ENCODE measurements at regions not wholly inside any gene's neighbourhood (a gene's known extent, or its start where the extent isn't known, plus 50 kb on each side); places are given as distances from the start of the nearest gene placed in this dataset.

DNA sequence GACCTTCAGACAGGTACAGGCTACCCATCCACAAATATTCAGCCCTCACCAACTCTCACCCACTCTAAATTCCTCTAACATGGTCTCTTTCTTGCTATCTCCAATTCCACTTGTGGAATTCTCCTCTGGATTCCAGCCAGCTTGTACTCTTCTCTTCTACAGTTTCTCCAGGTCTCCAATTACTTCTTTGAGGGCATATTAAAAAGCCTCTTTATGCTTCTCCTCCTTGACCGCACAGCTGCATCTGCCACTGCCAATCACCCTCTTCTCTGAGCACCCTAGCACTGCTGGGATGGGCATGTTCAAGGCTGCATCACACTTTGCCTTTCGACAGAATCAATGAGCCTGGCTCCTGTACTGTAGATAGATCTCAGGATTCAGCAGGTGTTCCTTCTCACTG lies 101.5 kb upstream of the ANKRD1 start:
- intact Hi-C loops (cut with micrococcal nuclease; ENCODE audit: unreplicated experiment) = no loop called here
- ChIA-PET POLR2A (ENCODE audit: low non-redundant PET) (interaction anchor here (0.6 kb wide), 1 partner anchor 34 kb away, joined by 3 read pairs; no protein-coding TSS in a partner anchor), CTCF (no interaction called here)
- TF ChIP-seq EZH2 (IDR thresholded peaks at IDR 0.05; ENCODE audit: borderline replicate concordance, low read depth, low read length, poor library complexity, severe bottlenecking) = no peak
- TF ChIP-seq, protein P1, sequence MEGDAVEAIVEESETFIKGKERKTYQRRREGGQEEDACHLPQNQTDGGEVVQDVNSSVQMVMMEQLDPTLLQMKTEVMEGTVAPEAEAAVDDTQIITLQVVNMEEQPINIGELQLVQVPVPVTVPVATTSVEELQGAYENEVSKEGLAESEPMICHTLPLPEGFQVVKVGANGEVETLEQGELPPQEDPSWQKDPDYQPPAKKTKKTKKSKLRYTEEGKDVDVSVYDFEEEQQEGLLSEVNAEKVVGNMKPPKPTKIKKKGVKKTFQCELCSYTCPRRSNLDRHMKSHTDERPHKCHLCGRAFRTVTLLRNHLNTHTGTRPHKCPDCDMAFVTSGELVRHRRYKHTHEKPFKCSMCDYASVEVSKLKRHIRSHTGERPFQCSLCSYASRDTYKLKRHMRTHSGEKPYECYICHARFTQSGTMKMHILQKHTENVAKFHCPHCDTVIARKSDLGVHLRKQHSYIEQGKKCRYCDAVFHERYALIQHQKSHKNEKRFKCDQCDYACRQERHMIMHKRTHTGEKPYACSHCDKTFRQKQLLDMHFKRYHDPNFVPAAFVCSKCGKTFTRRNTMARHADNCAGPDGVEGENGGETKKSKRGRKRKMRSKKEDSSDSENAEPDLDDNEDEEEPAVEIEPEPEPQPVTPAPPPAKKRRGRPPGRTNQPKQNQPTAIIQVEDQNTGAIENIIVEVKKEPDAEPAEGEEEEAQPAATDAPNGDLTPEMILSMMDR (conservative IDR thresholded peaks at IDR 0.05; ENCODE audit: low read depth, low read length) = no peak
- Histone ChIP-seq H3K27me3 (replicated peaks; ENCODE audit: insufficient read depth, low read depth, low read length, poor library complexity) (peaks cover 19% of the 10 kb centered on the region), H3K9me3 (ENCODE audit: low read depth, low read length, poor library complexity, severe bottlenecking) (no peaks in the 10 kb centered on the region), H3K27ac (ENCODE audit: low read depth, low read length, poor library complexity, severe bottlenecking) (no peak overlapping the region), H3K4me1 (ENCODE audit: insufficient read depth, low read length, poor library complexity, severe bottlenecking) (no peaks in the 10 kb centered on the region), H3K4me3 (ENCODE audit: low read depth, low read length, poor library complexity, severe bottlenecking) (no peak overlapping the region), H3K36me3 (ENCODE audit: insufficient read depth, low read length, poor library complexity, severe bottlenecking) (no peaks in the 10 kb centered on the region)
- DNase-seq (ENCODE audit: low spot score) = no peak
- BruUV-seq (replicated peaks) = no TSS peak

DNA sequence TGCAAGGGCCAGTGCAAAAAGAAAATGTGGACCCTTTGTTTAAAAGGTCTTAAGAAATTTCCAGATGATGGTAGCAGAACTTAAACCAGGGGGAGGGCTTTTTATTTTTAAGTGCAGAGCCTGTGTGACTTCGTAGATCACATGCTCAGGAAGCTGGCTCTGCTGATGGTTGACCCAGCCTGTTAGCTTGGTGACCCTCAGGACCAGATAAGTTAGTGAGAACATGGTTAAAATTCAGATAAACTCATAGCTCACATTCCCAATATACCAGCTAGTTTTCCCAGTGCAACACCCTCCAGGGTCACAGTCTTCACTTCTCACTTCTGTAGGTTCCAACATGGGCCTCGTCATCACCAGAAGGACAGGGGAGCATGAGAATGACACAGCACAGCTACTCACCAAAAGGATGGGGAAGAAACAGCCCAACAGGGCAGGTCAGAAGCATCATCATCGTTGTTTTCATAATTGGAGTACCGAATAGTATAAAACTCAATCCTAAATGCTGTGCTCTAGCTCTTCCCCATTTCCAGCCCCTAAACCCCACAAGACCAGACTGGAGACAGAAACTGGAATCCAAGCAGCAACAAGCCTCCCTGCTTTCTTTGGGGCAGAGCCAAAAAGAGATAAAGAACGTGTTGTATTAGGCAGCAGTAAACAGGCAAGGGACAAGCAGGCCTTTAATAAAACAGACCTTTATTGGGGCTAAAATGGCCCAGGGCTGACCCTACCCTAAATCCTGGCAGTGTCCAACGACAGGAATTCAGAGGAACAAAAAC lies 102.2 kb upstream of the ANKRD1 start:
- H3K36me3 ChIP-seq (ENCODE audit: insufficient read depth, low read length, poor library complexity, severe bottlenecking) = no peaks in the 10 kb centered on the region
- intact Hi-C loops (cut with micrococcal nuclease; ENCODE audit: unreplicated experiment) = no loop called here
- no peak for DNase-seq (ENCODE audit: low spot score)
- H3K9me3 ChIP-seq (ENCODE audit: low read depth, low read length, poor library complexity, severe bottlenecking) = no peaks in the 10 kb centered on the region
- H3K4me3 ChIP-seq (ENCODE audit: low read depth, low read length, poor library complexity, severe bottlenecking) = no peak overlapping the region
- peaks cover 12% of the 10 kb centered on the region for H3K27me3 ChIP-seq (replicated peaks; ENCODE audit: insufficient read depth, low read depth, low read length, poor library complexity)
- CTCF ChIA-PET = no interaction called here
- TF ChIP-seq, protein P1 (conservative IDR thresholded peaks at IDR 0.05; ENCODE audit: low read depth, low read length) = no peak
- no peak for TF ChIP-seq EZH2 (IDR thresholded peaks at IDR 0.05; ENCODE audit: borderline replicate concordance, low read depth, low read length, poor library complexity, severe bottlenecking)
- no peaks in the 10 kb centered on the region for H3K4me1 ChIP-seq (ENCODE audit: insufficient read depth, low read length, poor library complexity, severe bottlenecking)
- no peak overlapping the region for H3K27ac ChIP-seq (ENCODE audit: low read depth, low read length, poor library complexity, severe bottlenecking)
- no TSS peak for BruUV-seq (replicated peaks)
- POLR2A ChIA-PET (ENCODE audit: low non-redundant PET) = interaction anchor here (0.6 kb wide), 1 partner anchor 35 kb away, joined by 3 read pairs; no protein-coding TSS in a partner anchor

DNA sequence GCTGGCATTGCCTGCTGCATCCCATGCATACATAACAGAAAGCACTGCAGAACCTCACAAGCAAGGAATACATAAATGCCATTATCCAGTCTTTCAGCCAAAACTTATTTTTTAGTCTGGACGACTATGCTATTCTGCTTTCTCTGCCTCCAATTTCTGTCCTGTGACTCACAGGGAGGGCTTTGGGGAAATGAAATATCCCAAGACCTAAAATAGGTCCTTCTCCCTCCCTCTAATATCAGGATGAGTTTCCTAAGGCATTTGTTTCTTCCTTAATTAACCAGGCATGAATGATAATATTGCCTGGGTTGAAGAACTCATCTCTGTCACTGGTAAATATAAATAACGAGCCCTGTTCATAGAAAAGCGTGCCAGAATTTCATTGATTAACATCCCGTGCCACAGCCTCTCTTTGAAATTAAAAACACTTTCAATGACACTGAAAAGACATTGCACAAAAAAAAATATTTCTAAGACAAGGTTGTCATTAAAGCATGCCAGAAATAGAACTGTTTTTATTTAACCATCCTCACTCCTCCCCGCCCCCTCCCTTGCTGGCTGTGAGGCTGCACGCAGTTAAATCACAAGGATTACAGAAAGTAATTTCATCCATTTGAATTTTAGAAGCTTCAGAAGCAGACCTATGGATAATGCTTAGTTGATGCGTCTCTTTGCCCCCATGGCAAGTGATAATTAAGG lies 103.0 kb upstream of the ANKRD1 start:
- no peak for DNase-seq (ENCODE audit: low spot score)
- no TSS peak for BruUV-seq (replicated peaks)
- Histone ChIP-seq H3K27ac (ENCODE audit: low read depth, low read length, poor library complexity, severe bottlenecking) (no peak overlapping the region), H3K36me3 (ENCODE audit: insufficient read depth, low read length, poor library complexity, severe bottlenecking) (no peaks in the 10 kb centered on the region), H3K27me3 (replicated peaks; ENCODE audit: insufficient read depth, low read depth, low read length, poor library complexity) (peaks cover 5% of the 10 kb centered on the region), H3K9me3 (ENCODE audit: low read depth, low read length, poor library complexity, severe bottlenecking) (no peaks in the 10 kb centered on the region), H3K4me3 (ENCODE audit: low read depth, low read length, poor library complexity, severe bottlenecking) (no peak overlapping the region), H3K4me1 (ENCODE audit: insufficient read depth, low read length, poor library complexity, severe bottlenecking) (no peaks in the 10 kb centered on the region)
- CTCF ChIA-PET = no interaction called here
- TF ChIP-seq, protein P1 (conservative IDR thresholded peaks at IDR 0.05; ENCODE audit: low read depth, low read length) = no peak
- intact Hi-C loops (cut with micrococcal nuclease; ENCODE audit: unreplicated experiment) = no loop called here
- POLR2A ChIA-PET (ENCODE audit: low non-redundant PET) = no interaction called here

All from A673 (cell line).